NCI-H2081 (cell line): ENCODE measurements at regions not wholly inside any gene's neighbourhood (a gene's known extent, or its start where the extent isn't known, plus 50 kb on each side); places are given as distances from the start of the nearest gene placed in this dataset.
"Not testable (repeated sequence)": the region's sequence is repeated elsewhere in the genome, so short reads cannot be mapped to it uniquely, and the experiment has no call there.

ENCODE experiments used
- DNase-seq, 2 experiments: peaks; one replicate each; lab custom pipeline; 2025; lab: John Stamatoyannopoulos, UW

- no peak for DNase-seq
Observed at GRCh38 chr4:123158576-123158975, 236.2 kb upstream of the NUDT6 start.

- no peak for DNase-seq
Observed at GRCh38 chr4:123159479-123159878, 237.1 kb upstream of the NUDT6 start.

- no peak for DNase-seq
Observed at GRCh38 chr4:123162859-123163258, 233.7 kb upstream of the SPRY1 start.

- no peak for DNase-seq
Observed at GRCh38 chr4:123163501-123163900, 233.1 kb upstream of the SPRY1 start.

GRCh38 chr4:123166023-123166422 lies 230.6 kb upstream of the SPRY1 start:
- DNase-seq = no peak

- no peak for DNase-seq
Observed at GRCh38 chr4:123167931-123168330, 228.7 kb upstream of the SPRY1 start.

GRCh38 chr4:123168812-123169211 lies 227.8 kb upstream of the SPRY1 start:
- no peak for DNase-seq

- DNase-seq = no peak
Observed at GRCh38 chr4:123170843-123171242, 225.8 kb upstream of the SPRY1 start.

- DNase-seq = no peak
Observed at GRCh38 chr4:123176605-123177004, 220.0 kb upstream of the SPRY1 start.

GRCh38 chr4:123182289-123182688 lies 214.3 kb upstream of the SPRY1 start:
- no peak for DNase-seq

- no peak for DNase-seq
Observed at GRCh38 chr4:123183308-123183707, 213.3 kb upstream of the SPRY1 start.

GRCh38 chr4:123183754-123184153 lies 212.8 kb upstream of the SPRY1 start:
- DNase-seq = not testable (repeated sequence)

- DNase-seq = no peak
Observed at GRCh38 chr4:123186731-123187130, 209.9 kb upstream of the SPRY1 start.

GRCh38 chr4:123190176-123190575 lies 206.4 kb upstream of the SPRY1 start:
- DNase-seq = no peak

GRCh38 chr4:123191728-123192127 lies 204.9 kb upstream of the SPRY1 start:
- no peak for DNase-seq

- DNase-seq = no peak
Observed at GRCh38 chr4:123193802-123194367, 202.7 kb upstream of the SPRY1 start.

- DNase-seq = no peak
Observed at GRCh38 chr4:123198706-123199105, 197.9 kb upstream of the SPRY1 start.

GRCh38 chr4:123200051-123200940 lies 196.3 kb upstream of the SPRY1 start:
- no peak for DNase-seq

GRCh38 chr4:123204737-123205136 lies 191.9 kb upstream of the SPRY1 start:
- DNase-seq = no peak

- DNase-seq = no peak
Observed at GRCh38 chr4:123206016-123206415, 190.6 kb upstream of the SPRY1 start.

GRCh38 chr4:123209436-123209835 lies 187.2 kb upstream of the SPRY1 start:
- DNase-seq = no peak

GRCh38 chr4:123215536-123215935 lies 181.1 kb upstream of the SPRY1 start:
- DNase-seq = no peak

GRCh38 chr4:123216543-123216942 lies 180.1 kb upstream of the SPRY1 start:
- no peak for DNase-seq

- no peak for DNase-seq
Observed at GRCh38 chr4:123216946-123217345, 179.6 kb upstream of the SPRY1 start.
